ENCODE measurements at regions not wholly inside any gene's neighbourhood (a gene's known extent, or its start where the extent isn't known, plus 50 kb on each side); places are given as distances from the start of the nearest gene placed in this dataset.

DNA sequence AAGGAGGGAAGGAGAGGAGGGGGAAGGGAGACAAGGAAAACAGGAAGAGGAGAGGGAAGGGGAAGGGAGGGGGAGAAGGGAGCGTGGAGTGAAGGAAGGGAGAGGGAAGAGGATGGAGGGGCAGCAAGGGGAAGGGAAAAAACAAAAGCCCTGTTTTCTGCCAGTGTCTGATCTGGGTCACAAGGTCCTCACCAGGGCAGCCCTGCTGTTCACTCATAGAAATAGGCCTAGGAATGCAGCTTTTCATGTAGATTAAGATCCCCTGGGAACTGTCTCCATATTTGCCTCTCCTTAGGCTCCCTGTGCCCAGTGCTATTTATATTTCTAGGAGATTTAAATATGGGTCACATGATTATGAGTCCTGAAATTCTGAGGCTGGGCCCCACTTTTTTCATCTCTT lies 790.7 kb downstream of the TNS3 start:
- WGBS, 2 donors: 88 to 100% methylated on average over 1 of the region's 1 CpG
- no peak for DNase-seq
- no peaks in the 10 kb centered on the region for H3K9me3 ChIP-seq

DNA sequence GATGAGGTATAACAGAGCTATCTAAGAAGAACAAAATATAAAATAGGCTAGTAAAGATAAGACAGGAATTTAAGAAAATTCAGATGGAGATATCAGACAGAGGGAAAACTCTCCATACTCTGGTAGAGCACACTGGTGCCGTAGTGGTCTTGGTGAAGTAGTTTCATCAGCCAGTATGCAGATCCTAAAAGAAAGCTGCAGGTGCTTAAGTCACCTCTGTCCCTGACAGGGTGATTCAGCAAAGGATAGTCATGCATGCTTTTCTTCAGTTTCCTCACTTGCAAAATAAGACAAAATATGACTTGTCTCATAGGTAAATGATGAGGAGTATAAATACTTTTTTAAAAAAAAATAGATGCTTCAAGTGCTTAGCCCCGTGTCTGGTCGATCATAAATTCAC lies 794.9 kb downstream of the TNS3 start:
- H3K36me3 ChIP-seq (replicated peaks in 1 of 2; ENCODE audit: insufficient read depth in 1 of 2, low read depth in 2 of 2): no peaks in the 10 kb centered on the region
- no peaks in the 10 kb centered on the region for H3K4me1 ChIP-seq
- H3K27ac ChIP-seq: no peak overlapping the region
- ATAC-seq: no peak
- H3K9me3 ChIP-seq: no peaks in the 10 kb centered on the region
- no peak for TF ChIP-seq POLR2A (IDR thresholded peaks at IDR 0.05)
- TF ChIP-seq, protein P1, sequence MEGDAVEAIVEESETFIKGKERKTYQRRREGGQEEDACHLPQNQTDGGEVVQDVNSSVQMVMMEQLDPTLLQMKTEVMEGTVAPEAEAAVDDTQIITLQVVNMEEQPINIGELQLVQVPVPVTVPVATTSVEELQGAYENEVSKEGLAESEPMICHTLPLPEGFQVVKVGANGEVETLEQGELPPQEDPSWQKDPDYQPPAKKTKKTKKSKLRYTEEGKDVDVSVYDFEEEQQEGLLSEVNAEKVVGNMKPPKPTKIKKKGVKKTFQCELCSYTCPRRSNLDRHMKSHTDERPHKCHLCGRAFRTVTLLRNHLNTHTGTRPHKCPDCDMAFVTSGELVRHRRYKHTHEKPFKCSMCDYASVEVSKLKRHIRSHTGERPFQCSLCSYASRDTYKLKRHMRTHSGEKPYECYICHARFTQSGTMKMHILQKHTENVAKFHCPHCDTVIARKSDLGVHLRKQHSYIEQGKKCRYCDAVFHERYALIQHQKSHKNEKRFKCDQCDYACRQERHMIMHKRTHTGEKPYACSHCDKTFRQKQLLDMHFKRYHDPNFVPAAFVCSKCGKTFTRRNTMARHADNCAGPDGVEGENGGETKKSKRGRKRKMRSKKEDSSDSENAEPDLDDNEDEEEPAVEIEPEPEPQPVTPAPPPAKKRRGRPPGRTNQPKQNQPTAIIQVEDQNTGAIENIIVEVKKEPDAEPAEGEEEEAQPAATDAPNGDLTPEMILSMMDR (IDR thresholded peaks at IDR 0.05): no peak
- WGBS, 2 donors: 88 to 91% methylated on average over 3 of the region's 3 CpGs
- H3K4me3 ChIP-seq: no peak overlapping the region
- no peaks in the 10 kb centered on the region for H3K27me3 ChIP-seq
- no peak for DNase-seq
- intact Hi-C loops (cut with DNase I): no loop called here

More for the DNA sequence above, 790.7 kb downstream of the TNS3 start:
- H3K4me3 ChIP-seq: no peak overlapping the region
- TF ChIP-seq, protein P1 (IDR thresholded peaks at IDR 0.05): no peak
- TF ChIP-seq POLR2A (IDR thresholded peaks at IDR 0.05): no peak
- H3K27ac ChIP-seq: no peak overlapping the region
- intact Hi-C loops (cut with DNase I): no loop called here
- H3K4me1 ChIP-seq: no peaks in the 10 kb centered on the region
- H3K36me3 ChIP-seq (replicated peaks in 1 of 2; ENCODE audit: insufficient read depth in 1 of 2, low read depth in 2 of 2): no peaks in the 10 kb centered on the region
- H3K27me3 ChIP-seq: no peaks in the 10 kb centered on the region
- no peak for ATAC-seq

DNA sequence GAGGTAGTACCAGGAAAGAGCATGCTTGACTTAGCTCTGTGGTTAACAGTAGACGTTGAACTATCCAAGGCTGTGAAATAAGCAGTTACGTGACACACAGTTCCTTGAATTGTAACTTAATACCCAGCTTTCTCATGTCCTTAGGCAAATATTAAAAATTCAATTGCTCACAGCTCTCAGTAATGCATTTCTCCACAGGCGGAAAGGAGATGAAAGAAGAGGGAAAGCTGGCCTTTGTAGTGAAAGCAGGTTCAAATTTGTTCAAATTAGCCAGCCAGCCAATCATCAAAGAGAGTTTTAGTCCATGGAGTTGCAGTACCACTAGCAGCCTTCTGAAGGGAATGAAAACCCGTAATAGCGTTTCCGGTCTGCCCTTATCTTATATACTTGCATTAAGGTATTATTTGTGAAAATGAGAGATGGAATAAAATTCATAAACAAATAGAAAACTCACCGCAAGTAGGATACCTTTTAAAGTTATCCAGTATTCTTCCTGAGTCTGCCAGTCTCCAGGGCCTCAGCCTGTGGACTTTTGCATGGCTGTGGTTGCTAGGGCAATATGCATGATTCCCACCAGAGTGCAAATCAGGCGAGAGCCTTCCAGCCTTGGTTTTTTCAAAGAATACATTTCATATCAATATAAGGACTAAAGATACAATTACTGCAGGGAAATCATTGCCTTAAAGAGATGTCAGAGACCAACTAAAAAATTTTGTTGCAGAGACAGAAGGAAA lies 795.5 kb downstream of the TNS3 start:
- no peaks in the 10 kb centered on the region for H3K9me3 ChIP-seq
- no peak overlapping the region for H3K27ac ChIP-seq
- H3K27me3 ChIP-seq: no peaks in the 10 kb centered on the region
- H3K4me3 ChIP-seq: no peak overlapping the region
- H3K36me3 ChIP-seq (replicated peaks in 1 of 2; ENCODE audit: insufficient read depth in 1 of 2, low read depth in 2 of 2): no peaks in the 10 kb centered on the region
- ATAC-seq (no peak), DNase-seq (no peak)
- TF ChIP-seq, protein P1 (IDR thresholded peaks at IDR 0.05): no peak
- no peak for TF ChIP-seq POLR2A (IDR thresholded peaks at IDR 0.05)
- H3K4me1 ChIP-seq: no peaks in the 10 kb centered on the region
- intact Hi-C loops (cut with DNase I): no loop called here
- WGBS, 2 donors: 82% methylated on average over 8 of the region's 8 CpGs

DNA sequence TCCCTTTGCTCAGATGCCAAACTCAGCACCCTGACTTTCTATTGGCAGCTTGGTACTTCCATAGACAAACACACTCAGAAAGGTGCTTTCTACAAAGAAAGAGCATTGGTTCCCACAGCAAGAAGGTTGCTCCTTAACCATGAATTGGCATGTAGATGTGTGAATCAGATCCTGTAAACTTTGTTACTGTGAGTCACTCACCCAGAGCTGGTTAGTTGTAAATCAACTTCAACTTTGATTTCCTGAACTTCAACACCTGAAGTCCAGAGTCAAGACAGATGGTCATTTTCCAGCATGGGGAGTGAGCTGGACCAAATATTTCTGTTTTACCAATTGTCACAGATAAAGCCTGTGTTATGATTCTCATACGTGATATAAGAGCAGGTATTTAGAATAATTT lies 797.2 kb downstream of the TNS3 start:
- DNase-seq (no peak), ATAC-seq (no peak)
- Histone ChIP-seq H3K9me3 (no peaks in the 10 kb centered on the region), H3K27me3 (no peaks in the 10 kb centered on the region), H3K36me3 (replicated peaks in 1 of 2; ENCODE audit: insufficient read depth in 1 of 2, low read depth in 2 of 2) (no peaks in the 10 kb centered on the region), H3K4me1 (no peaks in the 10 kb centered on the region), H3K4me3 (no peak overlapping the region), H3K27ac (no peak overlapping the region)
- TF ChIP-seq, protein P1 (IDR thresholded peaks at IDR 0.05): no peak
- WGBS, 2 donors: 22 to 40% methylated on average over 1 of the region's 1 CpG
- intact Hi-C loops (cut with DNase I): no loop called here

DNA sequence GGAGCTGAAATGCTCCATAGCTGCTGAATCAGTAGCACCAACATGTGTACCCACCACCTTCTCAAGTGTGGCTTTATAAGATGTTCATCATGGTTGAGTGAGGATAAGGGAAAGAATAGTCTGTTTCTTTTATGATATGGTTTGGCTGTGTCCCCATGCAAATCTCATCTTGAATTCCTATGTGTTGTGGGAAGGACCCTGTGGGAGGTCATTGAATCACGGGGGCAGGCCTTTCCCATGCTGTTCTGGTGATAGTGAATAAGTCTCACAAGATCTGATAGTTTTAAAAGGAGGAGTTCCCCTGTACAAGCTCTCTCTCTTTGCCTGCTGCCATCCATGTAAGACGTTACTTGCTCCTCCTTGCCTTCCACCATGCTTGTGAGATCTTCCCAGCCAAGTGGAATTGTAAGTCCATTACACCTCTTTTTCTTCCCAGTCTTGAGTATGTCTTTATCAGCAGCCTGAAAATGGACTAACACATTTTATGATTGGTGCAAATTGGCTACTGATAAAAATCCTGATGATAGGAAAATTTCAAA lies 799.9 kb downstream of the TNS3 start:
- no peak overlapping the region for H3K27ac ChIP-seq

More for the DNA sequence above, 799.9 kb downstream of the TNS3 start:
- Histone ChIP-seq H3K4me3 (no peak overlapping the region), H3K9me3 (no peaks in the 10 kb centered on the region), H3K36me3 (replicated peaks in 1 of 2; ENCODE audit: insufficient read depth in 1 of 2, low read depth in 2 of 2) (no peaks in the 10 kb centered on the region), H3K4me1 (no peaks in the 10 kb centered on the region), H3K27me3 (no peaks in the 10 kb centered on the region)
- intact Hi-C loops (cut with DNase I): no loop called here
- 76 to 85% methylated on average over 2 of the region's 2 CpGs for WGBS, 2 donors
- no peak for TF ChIP-seq POLR2A (IDR thresholded peaks at IDR 0.05)
- no peak for ATAC-seq
- DNase-seq: no peak
